ENCODE measurements at regions not wholly inside any gene's neighbourhood (a gene's known extent, or its start where the extent isn't known, plus 50 kb on each side); places are given as distances from the start of the nearest gene placed in this dataset.

DNA sequence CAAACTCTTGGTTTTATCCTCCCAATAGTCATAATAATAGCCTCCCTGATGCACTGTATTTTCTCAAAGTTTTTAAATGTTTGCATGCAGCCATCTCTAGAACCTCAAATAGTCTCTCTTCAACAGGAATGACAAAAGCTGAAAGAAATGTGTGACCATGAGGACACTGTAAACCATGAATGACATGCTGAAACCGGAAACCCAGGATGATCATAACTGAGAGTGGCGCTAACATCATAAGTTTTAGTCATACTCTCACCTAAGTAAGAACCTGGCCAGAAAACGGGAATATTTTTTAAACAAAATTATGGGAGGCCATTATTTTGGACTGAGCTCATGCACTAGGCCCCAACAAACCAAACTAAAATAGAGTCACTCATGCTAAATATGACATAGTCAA, 278.4 kb upstream of the STXBP5 start:
- no peak for DNase-seq (ENCODE audit: low read depth)
- Histone ChIP-seq H3K36me3 (ENCODE audit: insufficient read depth, low read length) (no peaks in the 10 kb centered on the region), H4K20me1 (ENCODE audit: insufficient read depth, low read length) (no peaks in the 10 kb centered on the region), H3K4me1 (ENCODE audit: insufficient read depth, low read length) (no peaks in the 10 kb centered on the region), H3K9me3 (ENCODE audit: insufficient read depth, low read depth, low read length) (no peaks in the 10 kb centered on the region), H3K27ac (ENCODE audit: low read depth, low read length) (no peak overlapping the region), H3K79me2 (ENCODE audit: insufficient read depth, low read length) (no peaks in the 10 kb centered on the region), H3K27me3 (ENCODE audit: insufficient read depth, low read length) (no peaks in the 10 kb centered on the region), H3K4me2 (ENCODE audit: low read length) (no peak overlapping the region), H3K9ac (ENCODE audit: low read length) (no peak overlapping the region), H2AFZ (ENCODE audit: low read depth, low read length) (no peak overlapping the region), H3K4me3 (ENCODE audit: insufficient read depth, low read depth, low read length) (no peak overlapping the region)
- no peaks in the 10 kb centered on the region for H3K9me3 Mint-ChIP-seq (ENCODE audit: unreplicated experiment)
- TF ChIP-seq, protein P1, sequence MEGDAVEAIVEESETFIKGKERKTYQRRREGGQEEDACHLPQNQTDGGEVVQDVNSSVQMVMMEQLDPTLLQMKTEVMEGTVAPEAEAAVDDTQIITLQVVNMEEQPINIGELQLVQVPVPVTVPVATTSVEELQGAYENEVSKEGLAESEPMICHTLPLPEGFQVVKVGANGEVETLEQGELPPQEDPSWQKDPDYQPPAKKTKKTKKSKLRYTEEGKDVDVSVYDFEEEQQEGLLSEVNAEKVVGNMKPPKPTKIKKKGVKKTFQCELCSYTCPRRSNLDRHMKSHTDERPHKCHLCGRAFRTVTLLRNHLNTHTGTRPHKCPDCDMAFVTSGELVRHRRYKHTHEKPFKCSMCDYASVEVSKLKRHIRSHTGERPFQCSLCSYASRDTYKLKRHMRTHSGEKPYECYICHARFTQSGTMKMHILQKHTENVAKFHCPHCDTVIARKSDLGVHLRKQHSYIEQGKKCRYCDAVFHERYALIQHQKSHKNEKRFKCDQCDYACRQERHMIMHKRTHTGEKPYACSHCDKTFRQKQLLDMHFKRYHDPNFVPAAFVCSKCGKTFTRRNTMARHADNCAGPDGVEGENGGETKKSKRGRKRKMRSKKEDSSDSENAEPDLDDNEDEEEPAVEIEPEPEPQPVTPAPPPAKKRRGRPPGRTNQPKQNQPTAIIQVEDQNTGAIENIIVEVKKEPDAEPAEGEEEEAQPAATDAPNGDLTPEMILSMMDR (IDR thresholded peaks at IDR 0.05; ENCODE audit: insufficient read depth, low read depth, low read length) = no peak
- TF ChIP-seq EZH2 (IDR thresholded peaks at IDR 0.05; ENCODE audit: insufficient read depth, low read length) = no peak
- no peaks in the 10 kb centered on the region for H3K36me3 Mint-ChIP-seq (ENCODE audit: low read depth, unreplicated experiment)
- no peaks in the 10 kb centered on the region for H3K27me3 Mint-ChIP-seq (ENCODE audit: low read depth, unreplicated experiment)
- no peak for FAIRE-seq
- H3K27ac Mint-ChIP-seq (ENCODE audit: unreplicated experiment) = no peak overlapping the region
- no peaks in the 10 kb centered on the region for H3K4me1 Mint-ChIP-seq (ENCODE audit: low read depth, unreplicated experiment)
- H3K4me3 Mint-ChIP-seq (ENCODE audit: unreplicated experiment) = no peak overlapping the region

DNA sequence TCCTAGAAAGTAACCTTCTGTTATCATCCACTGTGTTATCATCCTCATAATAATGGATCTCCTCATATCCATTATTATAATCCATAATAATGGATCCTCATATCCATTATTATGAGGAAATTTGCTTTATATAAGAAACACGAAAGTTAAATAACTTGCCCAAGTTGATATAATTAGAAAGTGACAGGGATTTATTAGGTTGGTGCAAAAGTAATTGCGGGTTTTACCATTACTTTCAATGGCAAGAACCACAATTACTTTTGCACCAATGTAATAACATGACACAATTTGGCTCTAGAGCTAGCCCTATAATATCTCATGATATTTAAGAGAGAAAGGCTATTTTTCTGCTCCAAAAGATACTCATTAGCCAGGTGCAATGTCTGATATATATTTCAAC, 275.7 kb upstream of the STXBP5 start:
- no peaks in the 10 kb centered on the region for H3K36me3 Mint-ChIP-seq (ENCODE audit: low read depth, unreplicated experiment)
- no peaks in the 10 kb centered on the region for H3K4me1 ChIP-seq (ENCODE audit: insufficient read depth, low read length)

DNA sequence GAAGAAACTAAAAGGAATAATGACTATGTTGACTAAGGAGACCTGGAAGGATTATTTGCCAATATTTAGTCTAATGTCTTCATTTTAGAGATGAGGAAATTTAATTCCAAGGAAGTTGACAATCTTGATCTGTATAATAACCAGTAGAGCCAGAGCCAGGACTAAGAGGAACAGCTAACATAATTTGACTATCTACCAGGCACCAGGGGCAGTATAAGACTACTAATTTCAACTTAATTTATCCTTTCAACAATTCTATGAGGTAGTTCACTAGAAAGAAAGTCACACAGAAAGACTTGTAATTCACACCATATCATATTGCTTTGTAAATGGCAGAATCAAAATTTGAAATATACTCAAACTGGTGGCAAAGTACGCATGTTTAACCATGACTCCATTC, 273.0 kb upstream of the STXBP5 start:
- H3K4me3 Mint-ChIP-seq (ENCODE audit: unreplicated experiment) = no peak overlapping the region
- Histone ChIP-seq H3K9me3 (ENCODE audit: insufficient read depth, low read depth, low read length) (no peaks in the 10 kb centered on the region), H3K27me3 (ENCODE audit: insufficient read depth, low read length) (no peaks in the 10 kb centered on the region), H3K27ac (ENCODE audit: low read depth, low read length) (no peak overlapping the region), H2AFZ (ENCODE audit: low read depth, low read length) (no peak overlapping the region), H3K4me3 (ENCODE audit: insufficient read depth, low read depth, low read length) (no peak overlapping the region), H3K9ac (ENCODE audit: low read length) (no peak overlapping the region), H3K4me1 (ENCODE audit: insufficient read depth, low read length) (no peaks in the 10 kb centered on the region), H4K20me1 (ENCODE audit: insufficient read depth, low read length) (no peaks in the 10 kb centered on the region), H3K36me3 (ENCODE audit: insufficient read depth, low read length) (no peaks in the 10 kb centered on the region), H3K4me2 (ENCODE audit: low read length) (no peak overlapping the region), H3K79me2 (ENCODE audit: insufficient read depth, low read length) (no peaks in the 10 kb centered on the region)
- H3K36me3 Mint-ChIP-seq (ENCODE audit: low read depth, unreplicated experiment) = no peaks in the 10 kb centered on the region
- H3K9me3 Mint-ChIP-seq (ENCODE audit: unreplicated experiment) = peaks cover 2% of the 10 kb centered on the region
- no peaks in the 10 kb centered on the region for H3K4me1 Mint-ChIP-seq (ENCODE audit: low read depth, unreplicated experiment)
- H3K27me3 Mint-ChIP-seq (ENCODE audit: low read depth, unreplicated experiment) = no peaks in the 10 kb centered on the region
- TF ChIP-seq EZH2 (IDR thresholded peaks at IDR 0.05; ENCODE audit: insufficient read depth, low read length) = no peak
- TF ChIP-seq, protein P1 (IDR thresholded peaks at IDR 0.05; ENCODE audit: insufficient read depth, low read depth, low read length) = no peak
- DNase-seq (ENCODE audit: low read depth) = no peak
- H3K27ac Mint-ChIP-seq (ENCODE audit: unreplicated experiment) = no peak overlapping the region
- FAIRE-seq = peak; percentile 34

More for the DNA sequence above, 275.7 kb upstream of the STXBP5 start:
- no peaks in the 10 kb centered on the region for H3K9me3 Mint-ChIP-seq (ENCODE audit: unreplicated experiment)
- Histone ChIP-seq H3K4me2 (ENCODE audit: low read length) (no peak overlapping the region), H2AFZ (ENCODE audit: low read depth, low read length) (no peak overlapping the region), H3K9me3 (ENCODE audit: insufficient read depth, low read depth, low read length) (no peaks in the 10 kb centered on the region), H3K4me3 (ENCODE audit: insufficient read depth, low read depth, low read length) (no peak overlapping the region), H3K27ac (ENCODE audit: low read depth, low read length) (no peak overlapping the region), H3K9ac (ENCODE audit: low read length) (no peak overlapping the region), H4K20me1 (ENCODE audit: insufficient read depth, low read length) (no peaks in the 10 kb centered on the region), H3K36me3 (ENCODE audit: insufficient read depth, low read length) (no peaks in the 10 kb centered on the region), H3K27me3 (ENCODE audit: insufficient read depth, low read length) (no peaks in the 10 kb centered on the region), H3K79me2 (ENCODE audit: insufficient read depth, low read length) (no peaks in the 10 kb centered on the region)
- H3K4me1 Mint-ChIP-seq (ENCODE audit: low read depth, unreplicated experiment) = no peaks in the 10 kb centered on the region
- DNase-seq (ENCODE audit: low read depth) (no peak), FAIRE-seq (no peak)
- no peak overlapping the region for H3K27ac Mint-ChIP-seq (ENCODE audit: unreplicated experiment)
- H3K27me3 Mint-ChIP-seq (ENCODE audit: low read depth, unreplicated experiment) = no peaks in the 10 kb centered on the region
- TF ChIP-seq, protein P1 (IDR thresholded peaks at IDR 0.05; ENCODE audit: insufficient read depth, low read depth, low read length) = no peak
- TF ChIP-seq EZH2 (IDR thresholded peaks at IDR 0.05; ENCODE audit: insufficient read depth, low read length) = no peak
- no peak overlapping the region for H3K4me3 Mint-ChIP-seq (ENCODE audit: unreplicated experiment)
